ENCODE measurements at regions not wholly inside any gene's neighbourhood (a gene's known extent, or its start where the extent isn't known, plus 50 kb on each side); places are given as distances from the start of the nearest gene placed in this dataset.

- no peaks in the 10 kb centered on the region for H3K36me3 ChIP-seq
- H3K27me3 ChIP-seq: no peaks in the 10 kb centered on the region
- H3K9me3 ChIP-seq: no peaks in the 10 kb centered on the region
- no peak overlapping the region for H3K4me3 ChIP-seq
- no peak for DNase-seq
These were observed 493.1 kb downstream of the XIRP2 start for GRCh38 chr2:167381349-167381748.

- no peak for DNase-seq
- Histone ChIP-seq H3K9me3 (no peaks in the 10 kb centered on the region), H3K36me3 (no peaks in the 10 kb centered on the region), H3K4me3 (no peak overlapping the region), H3K27me3 (no peaks in the 10 kb centered on the region)
These were observed 492.3 kb downstream of the XIRP2 start for GRCh38 chr2:167380555-167380954.

- DNase-seq: no peak
- Histone ChIP-seq H3K27me3 (no peaks in the 10 kb centered on the region), H3K9me3 (no peaks in the 10 kb centered on the region), H3K4me3 (no peak overlapping the region), H3K36me3 (no peaks in the 10 kb centered on the region)
These were observed 491.8 kb downstream of the XIRP2 start for GRCh38 chr2:167380094-167380493.

GRCh38 chr2:167369083-167369482, 480.8 kb downstream of the XIRP2 start:
- H3K9me3 ChIP-seq: no peaks in the 10 kb centered on the region
- H3K4me3 ChIP-seq: no peak overlapping the region
- H3K27me3 ChIP-seq: no peaks in the 10 kb centered on the region
- DNase-seq: no peak
- H3K36me3 ChIP-seq: no peaks in the 10 kb centered on the region

DNA sequence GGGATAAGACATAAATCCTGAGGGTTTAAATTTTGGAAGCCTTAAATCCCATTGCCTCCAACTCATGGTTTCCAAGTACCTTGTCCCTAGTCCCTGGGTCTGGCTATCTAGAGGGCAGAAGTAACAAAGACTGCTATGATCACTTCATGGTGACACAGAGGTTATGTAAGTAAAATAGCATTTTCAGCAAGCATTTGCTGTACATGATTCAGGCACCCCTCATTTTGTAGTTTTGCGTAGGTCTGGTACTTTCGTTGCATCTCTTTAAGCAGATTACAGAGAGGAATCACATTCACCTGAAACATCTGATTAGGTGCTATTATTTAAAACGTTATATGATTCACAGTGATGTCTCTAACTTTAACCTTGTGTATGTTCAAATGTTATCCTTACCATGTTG, 480.1 kb downstream of the XIRP2 start:
- Histone ChIP-seq H3K27me3 (no peaks in the 10 kb centered on the region), H3K4me3 (no peak overlapping the region), H3K9me3 (no peaks in the 10 kb centered on the region), H3K36me3 (no peaks in the 10 kb centered on the region)
- DNase-seq: no peak

DNA sequence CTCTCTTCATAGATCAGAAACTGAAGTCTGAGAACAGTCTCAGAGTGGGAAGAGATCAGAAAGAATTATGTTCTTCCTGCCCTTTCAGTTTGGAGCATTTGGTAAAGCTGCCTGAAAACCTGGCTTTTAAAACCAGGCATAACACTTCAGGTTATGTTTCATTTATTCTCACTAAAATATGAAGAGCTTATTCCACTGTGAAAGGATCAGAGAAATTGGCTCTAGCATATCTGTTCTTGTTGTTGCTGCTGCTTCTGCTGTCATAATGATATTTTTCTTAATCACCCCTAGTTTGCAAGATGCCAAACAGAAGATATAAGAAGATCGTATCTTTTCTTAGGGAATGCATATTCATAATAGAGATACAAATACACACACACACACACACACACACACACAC, 476.9 kb downstream of the XIRP2 start:
- Histone ChIP-seq H3K27me3 (no peaks in the 10 kb centered on the region), H3K9me3 (no peaks in the 10 kb centered on the region), H3K4me3 (no peak overlapping the region), H3K36me3 (no peaks in the 10 kb centered on the region)
- no peak for DNase-seq

DNA sequence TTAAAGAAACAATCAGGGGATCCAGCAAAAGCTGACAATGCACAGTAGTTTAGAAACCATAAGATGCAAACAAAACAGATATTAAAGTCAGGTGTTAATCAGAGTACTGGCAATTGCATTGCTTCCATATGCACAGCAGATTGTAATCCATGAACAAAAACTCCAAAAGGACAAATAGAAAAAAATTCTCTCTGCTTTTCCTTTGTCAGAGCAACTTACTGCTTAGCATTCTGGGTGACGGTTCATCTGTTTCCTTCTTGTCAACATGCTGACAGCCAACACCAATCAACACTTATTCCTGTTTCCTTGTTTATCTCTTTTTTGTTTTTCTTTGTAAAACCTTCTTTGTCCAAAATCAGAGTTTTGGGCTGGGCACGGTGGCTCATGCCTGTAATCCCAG, 473.1 kb downstream of the XIRP2 start:
- Histone ChIP-seq H3K9me3 (no peaks in the 10 kb centered on the region), H3K36me3 (no peaks in the 10 kb centered on the region), H3K27me3 (no peaks in the 10 kb centered on the region), H3K4me3 (no peak overlapping the region)
- DNase-seq: no peak

- Histone ChIP-seq H3K9me3 (no peaks in the 10 kb centered on the region), H3K4me3 (no peak overlapping the region), H3K36me3 (no peaks in the 10 kb centered on the region), H3K27me3 (no peaks in the 10 kb centered on the region)
- DNase-seq: no peak
These were observed 467.5 kb downstream of the XIRP2 start for GRCh38 chr2:167355821-167356220.

GRCh38 chr2:167353605-167354280, 465.5 kb downstream of the XIRP2 start:
- Histone ChIP-seq H3K9me3 (no peaks in the 10 kb centered on the region), H3K4me3 (no peak overlapping the region), H3K36me3 (no peaks in the 10 kb centered on the region), H3K27me3 (no peaks in the 10 kb centered on the region)
- no peak for DNase-seq

GRCh38 chr2:167345559-167345958, 457.3 kb downstream of the XIRP2 start:
- DNase-seq: no peak
- Histone ChIP-seq H3K27me3 (no peaks in the 10 kb centered on the region), H3K4me3 (no peak overlapping the region), H3K9me3 (no peaks in the 10 kb centered on the region), H3K36me3 (no peaks in the 10 kb centered on the region)

DNA sequence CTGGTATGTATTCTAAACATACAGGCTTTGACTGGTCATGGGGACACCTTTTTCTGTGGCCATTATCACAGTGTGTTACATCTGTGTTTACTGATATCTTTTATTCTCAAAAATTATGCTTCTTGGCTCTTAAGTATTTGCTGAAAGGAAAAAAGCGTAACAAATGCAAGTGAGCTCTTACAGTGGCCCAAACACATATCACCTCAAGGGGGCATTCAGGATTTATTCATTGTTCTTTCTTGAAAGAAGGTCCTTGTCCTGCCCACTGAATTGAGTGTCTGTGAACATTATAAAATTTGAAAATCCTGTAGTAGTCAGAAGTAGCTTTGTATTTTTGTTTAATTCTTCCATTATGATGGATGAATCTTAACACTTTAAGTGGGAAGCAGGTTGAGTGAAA, 454.5 kb downstream of the XIRP2 start:
- no peaks in the 10 kb centered on the region for H3K9me3 ChIP-seq
- DNase-seq: no peak
- no peaks in the 10 kb centered on the region for H3K27me3 ChIP-seq

DNA sequence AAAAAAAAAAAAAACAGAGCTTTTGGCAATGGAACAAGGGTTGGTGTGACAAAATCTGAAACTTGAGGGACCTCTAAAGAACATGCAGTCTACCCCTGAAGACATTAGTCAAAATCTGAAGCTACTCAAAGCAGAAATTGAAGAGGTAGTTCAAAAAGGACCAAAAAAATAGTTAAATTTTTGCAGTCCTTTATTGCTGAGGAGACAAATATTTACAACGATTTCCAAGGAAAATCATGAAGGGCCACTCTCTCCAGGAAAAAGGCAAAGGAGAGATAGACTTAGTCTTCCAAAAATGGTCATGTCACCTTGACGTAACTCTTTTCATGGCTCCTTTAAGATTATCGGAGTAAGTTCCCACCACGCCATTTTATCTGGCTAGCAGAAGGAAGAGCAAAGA, 452.0 kb downstream of the XIRP2 start:
- Histone ChIP-seq H3K9me3 (no peaks in the 10 kb centered on the region), H3K27me3 (no peaks in the 10 kb centered on the region), H3K4me3 (no peak overlapping the region), H3K36me3 (no peaks in the 10 kb centered on the region)
- DNase-seq: no peak

More for the DNA sequence above, 454.5 kb downstream of the XIRP2 start:
- Histone ChIP-seq H3K36me3 (no peaks in the 10 kb centered on the region), H3K4me3 (no peak overlapping the region)

- Histone ChIP-seq H3K9me3 (no peaks in the 10 kb centered on the region), H3K27me3 (no peaks in the 10 kb centered on the region), H3K4me3 (no peak overlapping the region), H3K36me3 (no peaks in the 10 kb centered on the region)
- no peak for DNase-seq
These were observed 447.9 kb downstream of the XIRP2 start for GRCh38 chr2:167336213-167336612.

GRCh38 chr2:167335541-167335992, 447.3 kb downstream of the XIRP2 start:
- no peak for DNase-seq
- Histone ChIP-seq H3K9me3 (no peaks in the 10 kb centered on the region), H3K4me3 (no peak overlapping the region), H3K27me3 (no peaks in the 10 kb centered on the region), H3K36me3 (no peaks in the 10 kb centered on the region)

DNA sequence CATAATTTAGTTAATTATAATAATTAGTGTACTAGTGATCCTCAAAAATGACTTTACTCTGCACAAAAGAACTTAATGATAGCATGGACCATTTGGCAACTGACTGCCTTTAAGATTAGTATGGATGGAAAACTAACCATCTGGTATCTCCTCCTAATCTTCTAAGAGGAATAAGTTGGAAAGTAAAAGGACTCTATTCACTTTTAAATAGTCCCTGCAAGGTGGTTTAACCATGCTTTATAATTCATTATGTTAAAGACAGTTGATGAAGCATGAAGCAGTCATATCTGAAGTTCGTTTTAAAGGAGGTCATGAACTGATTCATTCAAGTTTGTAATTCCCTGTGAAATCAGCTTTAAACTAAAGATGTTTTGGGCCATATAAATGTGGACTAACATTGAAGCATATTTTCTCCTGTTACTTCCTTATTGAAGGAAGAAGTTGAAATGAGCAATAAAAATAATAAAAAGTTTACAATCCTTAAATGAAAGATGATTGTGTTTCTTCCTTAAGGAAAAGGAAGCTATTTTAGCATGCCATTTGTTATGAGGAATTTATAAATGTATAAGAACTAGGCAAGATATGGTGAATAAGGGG, 446.0 kb downstream of the XIRP2 start:
- DNase-seq: no peak
- 0 out of 2 replicates have a peak, but pooled peaks cover 2% of the 10 kb centered on the region for H3K9me3 ChIP-seq
- H3K27me3 ChIP-seq: no peaks in the 10 kb centered on the region
- no peaks in the 10 kb centered on the region for H3K36me3 ChIP-seq
- H3K4me3 ChIP-seq: no peak overlapping the region

DNA sequence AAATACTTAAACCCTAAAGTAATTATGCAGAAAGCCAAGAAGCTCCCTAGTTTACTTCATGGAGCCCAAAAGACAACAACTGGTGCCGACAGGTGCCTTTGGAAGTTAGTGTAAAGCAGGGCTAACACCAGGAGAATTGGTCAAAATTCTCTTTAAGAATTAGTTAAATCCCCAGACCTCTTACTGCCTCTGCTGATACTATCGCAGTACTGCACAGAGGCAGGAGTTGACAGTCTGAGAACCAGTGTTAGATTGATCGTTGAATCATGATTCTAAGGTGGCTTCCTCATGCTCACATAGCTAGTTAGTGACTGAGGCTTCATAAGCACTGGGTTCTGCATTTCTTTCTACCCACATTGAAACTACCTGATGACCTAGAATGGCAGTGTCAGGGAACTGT, 445.0 kb downstream of the XIRP2 start:
- DNase-seq: no peak
- Histone ChIP-seq H3K36me3 (no peaks in the 10 kb centered on the region), H3K27me3 (no peaks in the 10 kb centered on the region), H3K9me3 (0 out of 2 replicates have a peak, but pooled peaks cover 3% of the 10 kb centered on the region), H3K4me3 (no peak overlapping the region)

GRCh38 chr2:167332358-167332757, 444.1 kb downstream of the XIRP2 start:
- Histone ChIP-seq H3K36me3 (no peaks in the 10 kb centered on the region), H3K27me3 (no peaks in the 10 kb centered on the region), H3K4me3 (no peak overlapping the region), H3K9me3 (0 out of 2 replicates have a peak, but pooled peaks cover 3% of the 10 kb centered on the region)
- DNase-seq: no peak

- peak; percentile 4 for DNase-seq
- no peaks in the 10 kb centered on the region for H3K27me3 ChIP-seq
- no peak overlapping the region for H3K4me3 ChIP-seq
- 0 out of 2 replicates have a peak, but pooled peaks cover 3% of the 10 kb centered on the region for H3K9me3 ChIP-seq
- H3K36me3 ChIP-seq: no peaks in the 10 kb centered on the region
These were observed 443.5 kb downstream of the XIRP2 start for GRCh38 chr2:167331636-167332232.
